AG10803 (cell line): ENCODE measurements at regions not wholly inside any gene's neighbourhood (a gene's known extent, or its start where the extent isn't known, plus 50 kb on each side); places are given as distances from the start of the nearest gene placed in this dataset.
"Not testable (repeated sequence)": the region's sequence is repeated elsewhere in the genome, so short reads cannot be mapped to it uniquely, and the experiment has no call there.

Experiments
- DNase-seq: peaks from one replicate; pipeline ENCODE4 v3.0.0; 2010; ENCODE audit warnings: low read depth
- H3K4me3 ChIP-seq: 2 replicates; pipeline ENCODE4 v1.5.1; 2011; ENCODE audit warnings: mild to moderate bottlenecking, low read length, control low read depth
- TF ChIP-seq, protein P1 (sequence below): conservative IDR thresholded peaks from 2 replicates; pipeline ENCODE4 v1.5.1; 2011; ENCODE audit warnings: mild to moderate bottlenecking, low read length, control low read depth, inconsistent platforms

DNA sequence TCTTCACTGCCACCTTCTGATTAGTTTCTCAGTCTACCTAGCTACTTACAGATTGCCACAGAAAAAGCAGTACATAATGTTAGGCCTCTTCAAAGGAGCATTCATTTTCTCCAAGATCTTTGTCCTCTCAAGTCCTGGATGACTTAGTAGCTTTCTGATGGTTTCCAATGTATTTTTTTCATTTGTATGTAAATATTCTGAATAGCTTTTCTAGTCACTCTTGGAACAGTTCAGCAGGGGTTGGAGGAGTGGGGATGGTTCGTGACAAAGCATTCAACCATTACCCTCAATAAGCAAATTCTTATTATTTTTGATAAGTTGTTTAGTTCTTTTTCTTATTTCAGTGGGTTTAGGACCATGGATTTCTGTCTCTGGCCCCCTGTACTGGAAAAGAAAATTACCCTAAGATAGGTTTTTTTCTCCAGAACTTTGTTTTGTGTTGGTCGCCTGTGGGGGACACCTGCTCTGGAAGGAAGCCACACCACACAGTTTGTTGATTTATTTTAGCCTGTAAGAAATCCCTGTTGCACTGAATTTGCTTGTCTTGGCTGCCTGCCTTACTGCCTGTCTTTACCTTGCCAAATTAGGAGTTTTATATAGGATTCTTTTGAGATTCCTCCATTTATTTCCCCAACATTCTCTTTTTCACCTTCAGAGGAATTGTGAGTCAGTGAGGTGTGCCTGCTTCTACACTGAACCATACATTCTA lies 247.9 kb downstream of the RFPL4B start:
- TF ChIP-seq, protein P1, sequence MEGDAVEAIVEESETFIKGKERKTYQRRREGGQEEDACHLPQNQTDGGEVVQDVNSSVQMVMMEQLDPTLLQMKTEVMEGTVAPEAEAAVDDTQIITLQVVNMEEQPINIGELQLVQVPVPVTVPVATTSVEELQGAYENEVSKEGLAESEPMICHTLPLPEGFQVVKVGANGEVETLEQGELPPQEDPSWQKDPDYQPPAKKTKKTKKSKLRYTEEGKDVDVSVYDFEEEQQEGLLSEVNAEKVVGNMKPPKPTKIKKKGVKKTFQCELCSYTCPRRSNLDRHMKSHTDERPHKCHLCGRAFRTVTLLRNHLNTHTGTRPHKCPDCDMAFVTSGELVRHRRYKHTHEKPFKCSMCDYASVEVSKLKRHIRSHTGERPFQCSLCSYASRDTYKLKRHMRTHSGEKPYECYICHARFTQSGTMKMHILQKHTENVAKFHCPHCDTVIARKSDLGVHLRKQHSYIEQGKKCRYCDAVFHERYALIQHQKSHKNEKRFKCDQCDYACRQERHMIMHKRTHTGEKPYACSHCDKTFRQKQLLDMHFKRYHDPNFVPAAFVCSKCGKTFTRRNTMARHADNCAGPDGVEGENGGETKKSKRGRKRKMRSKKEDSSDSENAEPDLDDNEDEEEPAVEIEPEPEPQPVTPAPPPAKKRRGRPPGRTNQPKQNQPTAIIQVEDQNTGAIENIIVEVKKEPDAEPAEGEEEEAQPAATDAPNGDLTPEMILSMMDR: no peak
- no peak overlapping the region for H3K4me3 ChIP-seq
- DNase-seq: no peak

GRCh38 chr6:112595841-112596240 lies 248.7 kb downstream of the RFPL4B start:
- no peak for DNase-seq
- TF ChIP-seq, protein P1: no peak
- H3K4me3 ChIP-seq: no peak overlapping the region

GRCh38 chr6:112597176-112597575 lies 250.0 kb downstream of the RFPL4B start:
- DNase-seq: no peak
- TF ChIP-seq, protein P1: no peak

GRCh38 chr6:112600168-112600567 lies 253.0 kb downstream of the RFPL4B start:
- DNase-seq: peak; percentile 8
- TF ChIP-seq, protein P1: peak; percentile 33

More at GRCh38 chr6:112597176-112597575, 250.0 kb downstream of the RFPL4B start:
- H3K4me3 ChIP-seq: no peak overlapping the region

DNA sequence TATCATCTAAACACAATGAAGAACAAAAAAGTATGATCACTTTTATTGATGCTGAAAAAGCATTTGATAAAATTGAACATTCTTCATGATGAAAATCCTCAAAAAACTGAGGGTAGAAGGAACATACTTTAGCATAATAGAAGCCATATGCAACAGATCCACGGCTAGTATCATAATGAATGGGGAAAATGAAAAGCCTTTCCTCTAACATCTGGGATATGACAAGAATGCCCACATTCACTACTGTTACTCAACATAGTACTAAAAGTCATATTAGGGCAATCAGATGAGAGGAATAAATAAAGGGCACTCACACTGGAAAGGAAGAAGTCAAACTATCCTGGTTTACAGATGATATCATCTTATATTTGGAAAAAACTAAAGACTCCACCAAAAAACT lies 256.6 kb downstream of the RFPL4B start:
- TF ChIP-seq, protein P1: no peak
- H3K4me3 ChIP-seq: no peak overlapping the region
- peak; percentile 79 for DNase-seq

More at GRCh38 chr6:112600168-112600567, 253.0 kb downstream of the RFPL4B start:
- no peak overlapping the region for H3K4me3 ChIP-seq

- TF ChIP-seq, protein P1: no peak
- H3K4me3 ChIP-seq: no peak overlapping the region
- no peak for DNase-seq
Measured at GRCh38 chr6:112606656-112607435, 259.7 kb downstream of the RFPL4B start.

- not testable (repeated sequence) for H3K4me3 ChIP-seq, DNase-seq
Measured at GRCh38 chr6:112608925-112609324, 261.8 kb downstream of the RFPL4B start.
